C4-2B (cell line): ENCODE measurements at regions not wholly inside any gene's neighbourhood (a gene's known extent, or its start where the extent isn't known, plus 50 kb on each side); places are given as distances from the start of the nearest gene placed in this dataset.

Source experiments
- H3K27ac ChIP-seq: fragments of 450-650 bp; 2 replicates; pipeline ENCODE4 v1.5.1; 2017
- CTCF ChIP-seq: fragments of 450-650 bp; conservative IDR thresholded peaks from 2 replicates; pipeline ENCODE4 v1.5.1; 2017; ENCODE audit warnings: mild to moderate bottlenecking
- ZFX ChIP-seq: fragments of 450-650 bp; IDR thresholded peaks from 2 replicates; pipeline ENCODE4 v1.6.1; 2017

DNA sequence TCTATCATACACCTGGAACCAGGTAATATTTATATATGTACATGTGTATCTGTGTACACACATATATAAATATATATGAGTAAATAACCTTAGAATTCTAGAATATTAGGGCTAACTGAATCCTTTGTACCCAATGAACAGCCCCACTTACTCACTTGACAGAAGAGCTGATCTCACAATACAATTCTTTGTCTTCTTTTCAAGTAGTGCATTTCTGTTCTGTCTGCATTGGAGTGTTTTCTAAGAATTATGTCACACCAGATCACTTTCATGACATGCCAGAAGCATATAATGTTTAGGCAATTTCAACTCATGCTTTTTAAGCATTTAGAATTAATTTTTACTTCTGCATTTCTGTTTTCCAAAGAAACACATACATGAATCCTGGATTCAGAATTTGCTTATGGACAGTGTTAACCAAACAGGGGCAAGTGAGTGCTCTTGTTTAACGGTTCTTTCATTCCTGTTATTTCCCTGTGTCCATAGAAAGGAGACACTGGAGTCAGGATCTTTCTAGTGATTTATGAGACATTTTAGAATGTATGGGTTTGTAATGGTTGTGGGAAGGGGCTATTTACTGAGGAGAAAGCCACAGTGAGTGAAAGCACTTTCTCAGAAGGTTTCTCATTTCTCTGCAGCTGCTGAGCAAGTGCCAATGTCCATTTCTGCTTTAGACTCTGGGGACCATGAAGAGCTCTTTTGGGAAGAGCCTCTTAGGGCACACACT lies 123.2 kb downstream of the RMI1 start:
- no peak for TF ChIP-seq ZFX
- TF ChIP-seq CTCF: no peak
- H3K27ac ChIP-seq: no peak overlapping the region

DNA sequence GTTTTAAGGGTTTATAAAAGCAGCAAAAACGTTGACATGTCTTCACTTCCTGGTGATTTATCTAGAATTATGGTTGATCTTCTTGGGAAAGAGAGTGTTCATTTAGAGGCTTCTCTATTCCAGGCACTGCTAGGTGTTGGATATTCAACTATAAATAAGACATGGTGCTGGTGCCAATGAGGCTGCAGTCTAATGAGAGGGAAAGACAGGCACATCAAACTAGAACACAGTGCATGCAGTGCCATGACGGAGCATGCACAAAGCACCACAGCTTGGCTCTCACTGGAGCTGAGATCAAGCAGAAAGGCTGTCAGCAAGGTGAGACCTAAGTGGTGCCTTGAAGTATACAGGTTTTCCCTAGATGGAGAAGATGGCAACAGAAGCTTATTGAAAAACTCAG lies 126.5 kb downstream of the RMI1 start:
- TF ChIP-seq ZFX: no peak
- TF ChIP-seq CTCF: no peak
- no peak overlapping the region for H3K27ac ChIP-seq

DNA sequence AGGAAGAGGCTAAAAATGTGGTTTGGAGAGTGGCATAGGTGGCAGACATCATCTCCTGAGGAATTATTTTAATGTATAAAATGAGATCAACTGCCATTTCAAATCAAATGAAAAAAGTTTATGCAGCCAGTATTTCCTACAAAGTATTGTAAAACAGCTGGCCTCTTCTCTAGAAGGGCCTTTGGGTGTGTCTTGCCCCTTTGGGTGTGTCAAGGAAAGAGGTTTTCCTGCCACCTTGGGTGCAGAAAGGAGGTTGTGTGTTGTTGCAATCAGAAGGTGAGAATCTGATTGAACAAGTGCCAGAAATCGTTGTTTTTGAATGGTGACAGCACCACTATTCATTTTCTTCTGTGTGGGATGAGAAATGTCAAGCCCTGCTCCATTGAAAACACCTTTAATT lies 127.4 kb downstream of the RMI1 start:
- no peak overlapping the region for H3K27ac ChIP-seq
- TF ChIP-seq ZFX: no peak

GRCh38 chr9:84111726-84112125 lies 131.1 kb downstream of the RMI1 start:
- TF ChIP-seq ZFX (no peak), CTCF (no peak)
- no peak overlapping the region for H3K27ac ChIP-seq

GRCh38 chr9:84121991-84122523 lies 141.5 kb downstream of the RMI1 start:
- no peak overlapping the region for H3K27ac ChIP-seq
- no peak for TF ChIP-seq CTCF
- TF ChIP-seq ZFX: no peak

DNA sequence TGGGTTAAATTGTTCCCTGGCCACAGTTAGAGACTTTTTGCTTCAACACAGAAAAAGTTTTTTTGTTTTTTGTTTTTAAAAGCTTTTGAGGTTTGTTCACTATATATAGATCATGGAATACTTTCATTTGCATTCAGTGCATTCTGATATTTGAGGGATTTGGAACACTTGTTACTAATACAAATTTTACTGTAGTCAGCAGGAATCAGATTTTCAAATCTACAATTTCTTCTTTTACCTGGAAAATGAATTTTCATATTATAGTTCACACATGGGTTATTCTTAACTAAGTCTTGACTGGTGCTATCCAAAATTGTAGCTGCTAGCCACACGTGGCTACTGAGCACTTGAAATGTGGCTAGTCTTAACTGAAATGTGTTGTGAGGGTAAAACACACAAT lies 142.0 kb downstream of the RMI1 start:
- H3K27ac ChIP-seq: no peak overlapping the region
- TF ChIP-seq CTCF: no peak
- TF ChIP-seq ZFX: no peak

DNA sequence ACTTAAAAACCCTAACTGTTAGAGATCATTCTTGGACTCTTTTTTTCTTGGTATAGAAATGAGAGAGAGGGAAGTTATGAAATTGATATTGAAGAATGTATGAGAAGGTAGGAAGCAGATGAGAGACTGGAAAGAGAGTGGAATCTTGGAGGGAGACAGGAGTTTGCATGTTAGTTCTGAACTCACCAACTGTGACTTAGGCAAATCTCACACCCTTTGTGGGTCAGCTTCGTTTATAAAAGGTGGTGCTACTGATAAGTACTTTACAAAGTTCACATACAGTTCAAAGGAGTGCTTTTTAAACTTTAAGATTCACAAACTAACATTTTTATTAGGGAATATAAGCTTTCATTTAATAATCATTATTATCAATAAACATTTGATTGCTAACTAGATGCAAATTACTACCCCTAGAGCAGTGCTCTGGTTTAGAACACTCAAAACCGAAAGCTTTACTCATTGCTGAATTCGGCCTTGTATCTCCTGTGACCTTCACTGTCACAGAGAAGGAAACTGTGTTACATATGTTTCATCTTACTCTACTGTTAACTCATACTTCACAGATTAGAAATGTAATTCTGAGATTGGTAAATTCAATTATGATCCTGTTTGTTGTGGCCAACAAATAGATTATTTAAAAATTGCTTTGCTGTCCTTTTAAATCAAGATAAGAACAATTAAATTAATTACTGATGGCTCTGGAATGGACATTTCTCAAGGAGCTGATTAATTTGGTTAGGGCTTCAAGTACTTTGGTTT lies 143.2 kb downstream of the RMI1 start:
- H3K27ac ChIP-seq: no peak overlapping the region
- TF ChIP-seq CTCF (no peak), ZFX (no peak)
